PC-9 (cell line): ENCODE measurements at regions not wholly inside any gene's neighbourhood (a gene's known extent, or its start where the extent isn't known, plus 50 kb on each side); places are given as distances from the start of the nearest gene placed in this dataset.

ENCODE experiments used
- BruUV-seq: library from RNA; stranded (reverse); fragments of 400-500 nt; replicated peaks from 2 replicates; lab custom pipeline; 2021; lab: Mats Ljungman, UMichigan
- CTCF ChIA-PET: fragments of 300-600 bp; sonication (Branson Sonifier 250); formaldehyde crosslinking; loops from one replicate; lab custom pipeline; 2022; ENCODE audit warnings: antibody characterized with exemption; lab: Charles Lee
- POLR2A ChIA-PET: fragments of 300-600 bp; sonication (Branson Sonifier 250); formaldehyde crosslinking; loops from one replicate; lab custom pipeline; 2022; ENCODE audit warnings: antibody characterized with exemption; ENCODE audit not compliant: unreplicated experiment; lab: Charles Lee
- DNase-seq, 2 experiments: peaks; one replicate each; pipeline versions ENCODE4 v3.0.0 to v3.0.0-alpha.2; 2015 to 2022; ENCODE audit warnings: mixed read lengths in 1 of 2
- H2AFZ ChIP-seq: fragments of 200-600 bp; sonication (generic); 2 replicates; pipeline ENCODE4 v1.8.1; 2017; ENCODE audit warnings: antibody characterized with exemption
- H3F3A ChIP-seq: fragments of 200-600 bp; sonication (generic); 2 replicates; pipeline ENCODE4 v1.8.1; 2017; ENCODE audit warnings: antibody characterized with exemption, mild to moderate bottlenecking, low read depth; ENCODE audit not compliant: insufficient read depth
- H3K27ac ChIP-seq: fragments of 200-600 bp; sonication (generic); 2 replicates; pipeline ENCODE4 v1.6.1; 2016; ENCODE audit warnings: mixed run types
- H3K27me3 ChIP-seq: fragments of 200-600 bp; sonication (generic); 2 replicates; pipeline ENCODE4 v1.6.1; 2016; ENCODE audit warnings: low read depth, mixed run types; ENCODE audit not compliant: insufficient read depth
- H3K36me3 ChIP-seq: fragments of 200-600 bp; sonication (generic); 2 replicates; pipeline ENCODE4 v1.6.1; 2016; ENCODE audit warnings: low read depth, mixed run types
- H3K4me1 ChIP-seq: fragments of 200-600 bp; sonication (generic); replicated peaks from 2 replicates; pipeline ENCODE4 v1.6.1; 2016; ENCODE audit warnings: mixed run types; ENCODE audit not compliant: insufficient read depth
- H3K4me2 ChIP-seq: fragments of 200-600 bp; sonication (generic); 2 replicates; pipeline ENCODE4 v1.6.1; 2017; ENCODE audit warnings: mixed run types
- H3K4me3 ChIP-seq: fragments of 200-600 bp; sonication (generic); 2 replicates; pipeline ENCODE4 v1.6.1; 2016; ENCODE audit warnings: mixed run types
- H3K79me2 ChIP-seq: fragments of 200-600 bp; sonication (generic); 2 replicates; pipeline ENCODE4 v1.6.1; 2017; ENCODE audit warnings: low read depth, mixed run types
- H3K9me2 ChIP-seq: fragments of 200-600 bp; sonication (generic); 2 replicates; pipeline ENCODE4 v1.8.1; 2017; ENCODE audit warnings: mild to moderate bottlenecking; ENCODE audit not compliant: insufficient read depth
- H3K9me3 ChIP-seq: fragments of 200-600 bp; sonication (generic); 2 replicates; pipeline ENCODE4 v1.8.1; 2016; ENCODE audit warnings: low read depth; ENCODE audit not compliant: insufficient read depth
- H4K20me1 ChIP-seq: fragments of 200-600 bp; sonication (generic); 2 replicates; pipeline ENCODE4 v1.8.1; 2017; ENCODE audit not compliant: insufficient read depth
- EZH2 ChIP-seq: fragments of 200-600 bp; sonication (generic); IDR thresholded peaks from 2 replicates; pipeline ENCODE4 v1.8.0; 2017; ENCODE audit warnings: antibody characterized with exemption, low read depth
- intact Hi-C: fragments of 100-400 bp; cut with micrococcal nuclease; formaldehyde crosslinking; loops from one replicate; pipeline ENCODE4 v1.10.0; 2022; ENCODE audit not compliant: unreplicated experiment
- TF ChIP-seq, protein P1 (sequence below): fragments of 200-600 bp; sonication (generic); conservative IDR thresholded peaks from 2 replicates; pipeline ENCODE4 v1.6.1; 2017; ENCODE audit warnings: mixed run types, antibody characterized with exemption, mild to moderate bottlenecking, moderate library complexity

DNA sequence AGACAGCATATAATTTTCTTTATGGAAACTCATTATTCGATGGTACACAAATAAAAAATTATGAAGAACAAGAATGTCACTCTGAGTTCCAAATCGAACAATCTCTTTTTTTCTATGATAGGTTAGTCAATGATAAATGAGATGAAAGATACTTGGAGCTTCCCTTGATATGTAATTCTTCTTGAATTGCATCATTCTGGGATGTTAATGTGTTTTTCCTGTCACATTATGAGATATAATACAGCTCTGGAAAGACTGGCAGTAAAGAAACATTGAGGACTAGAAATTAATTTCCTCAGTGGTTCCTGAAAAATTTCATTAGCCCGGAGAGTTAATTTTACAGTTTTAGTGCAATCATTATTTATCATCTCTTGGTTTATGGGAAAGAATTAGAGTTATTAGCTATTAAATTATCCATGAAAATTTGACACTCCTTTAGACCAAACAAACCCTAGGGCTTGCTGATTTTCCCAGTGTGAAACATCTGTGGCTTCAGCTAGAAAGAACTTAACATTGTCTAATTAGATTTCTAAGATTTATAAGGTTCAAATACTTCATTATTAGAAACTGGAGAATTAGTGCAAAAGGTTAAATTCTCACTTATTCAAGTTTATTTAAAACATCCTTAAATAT lies 1546.6 kb upstream of the TENM3 start:
- CTCF ChIA-PET = no interaction called here

DNA sequence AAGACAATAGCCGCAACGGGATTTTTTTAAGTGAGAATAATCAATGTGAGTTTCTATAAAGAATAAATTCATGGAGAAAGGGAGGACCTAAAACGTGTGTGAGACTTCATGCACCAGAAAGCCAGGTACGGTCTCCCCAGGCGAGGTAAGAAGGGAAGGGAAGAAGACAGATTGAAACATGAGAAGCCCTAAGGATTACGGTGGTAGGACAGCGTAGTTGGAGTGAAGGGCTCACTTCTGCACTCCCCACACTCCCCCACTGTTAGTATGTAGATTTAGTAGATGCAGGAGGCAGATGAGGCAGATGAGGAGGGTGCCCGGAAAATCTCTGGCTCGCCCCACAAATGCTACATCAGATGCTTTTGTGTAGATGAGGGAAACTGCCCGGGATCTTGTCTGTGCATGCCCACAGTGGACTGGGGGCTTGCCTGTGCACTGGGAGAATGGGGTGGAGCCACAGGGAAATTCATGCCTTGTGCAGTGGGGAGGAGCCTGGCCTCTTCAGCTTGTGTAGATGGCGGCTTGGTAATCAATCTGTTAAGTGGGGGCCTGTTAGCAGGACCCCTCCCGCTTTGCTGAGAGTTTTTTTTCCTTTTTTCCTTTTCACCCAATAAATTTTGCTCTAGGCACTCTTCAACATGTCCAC lies 1544.5 kb upstream of the TENM3 start:
- Histone ChIP-seq H3K79me2 (no peaks in the 10 kb centered on the region), H3K4me3 (no peak overlapping the region), H3K27me3 (no peaks in the 10 kb centered on the region), H3K9me2 (no peaks in the 10 kb centered on the region), H4K20me1 (no peaks in the 10 kb centered on the region), H3K36me3 (no peaks in the 10 kb centered on the region), H3K9me3 (no peaks in the 10 kb centered on the region), H3F3A (no peaks in the 10 kb centered on the region), H3K4me1 (no peaks in the 10 kb centered on the region), H2AFZ (no peak overlapping the region), H3K27ac (no peak overlapping the region), H3K4me2 (no peak overlapping the region)
- CTCF ChIA-PET = no interaction called here
- DNase-seq = no peak
- intact Hi-C loops = no loop called here
- POLR2A ChIA-PET = no interaction called here
- TF ChIP-seq EZH2 = no peak
- TF ChIP-seq, protein P1, sequence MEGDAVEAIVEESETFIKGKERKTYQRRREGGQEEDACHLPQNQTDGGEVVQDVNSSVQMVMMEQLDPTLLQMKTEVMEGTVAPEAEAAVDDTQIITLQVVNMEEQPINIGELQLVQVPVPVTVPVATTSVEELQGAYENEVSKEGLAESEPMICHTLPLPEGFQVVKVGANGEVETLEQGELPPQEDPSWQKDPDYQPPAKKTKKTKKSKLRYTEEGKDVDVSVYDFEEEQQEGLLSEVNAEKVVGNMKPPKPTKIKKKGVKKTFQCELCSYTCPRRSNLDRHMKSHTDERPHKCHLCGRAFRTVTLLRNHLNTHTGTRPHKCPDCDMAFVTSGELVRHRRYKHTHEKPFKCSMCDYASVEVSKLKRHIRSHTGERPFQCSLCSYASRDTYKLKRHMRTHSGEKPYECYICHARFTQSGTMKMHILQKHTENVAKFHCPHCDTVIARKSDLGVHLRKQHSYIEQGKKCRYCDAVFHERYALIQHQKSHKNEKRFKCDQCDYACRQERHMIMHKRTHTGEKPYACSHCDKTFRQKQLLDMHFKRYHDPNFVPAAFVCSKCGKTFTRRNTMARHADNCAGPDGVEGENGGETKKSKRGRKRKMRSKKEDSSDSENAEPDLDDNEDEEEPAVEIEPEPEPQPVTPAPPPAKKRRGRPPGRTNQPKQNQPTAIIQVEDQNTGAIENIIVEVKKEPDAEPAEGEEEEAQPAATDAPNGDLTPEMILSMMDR = no peak
- no TSS peak for BruUV-seq

More for the DNA sequence above, 1546.6 kb upstream of the TENM3 start:
- Histone ChIP-seq H3K79me2 (no peaks in the 10 kb centered on the region), H3K27ac (no peak overlapping the region), H3K4me1 (no peaks in the 10 kb centered on the region), H3K9me3 (no peaks in the 10 kb centered on the region), H3K27me3 (no peaks in the 10 kb centered on the region), H2AFZ (no peak overlapping the region), H3K4me3 (no peak overlapping the region), H4K20me1 (no peaks in the 10 kb centered on the region), H3K9me2 (no peaks in the 10 kb centered on the region), H3K36me3 (no peaks in the 10 kb centered on the region), H3K4me2 (no peak overlapping the region), H3F3A (no peaks in the 10 kb centered on the region)
- POLR2A ChIA-PET = no interaction called here
- DNase-seq = no peak
- intact Hi-C loops = no loop called here
- BruUV-seq = no TSS peak
- TF ChIP-seq EZH2 = no peak
- TF ChIP-seq, protein P1 = no peak

DNA sequence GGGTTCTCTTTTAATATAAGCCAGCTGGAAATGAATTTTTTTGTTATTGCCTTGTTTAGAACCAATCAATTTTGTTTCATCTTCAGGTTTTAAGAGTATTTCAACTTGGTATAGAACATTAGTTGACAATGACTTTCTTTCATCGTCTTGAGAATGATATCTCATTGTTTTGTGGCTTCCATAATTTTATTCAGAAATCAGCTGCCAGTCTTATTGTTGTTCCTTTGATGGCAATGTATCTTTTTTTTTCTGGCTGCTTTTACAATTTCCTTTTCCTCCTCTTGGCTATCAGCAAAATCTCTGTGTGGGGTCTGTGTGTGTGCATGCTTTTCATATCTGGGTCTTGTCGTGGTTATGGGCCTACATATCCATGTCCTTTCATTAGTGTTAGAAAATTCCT lies 1536.4 kb upstream of the TENM3 start:
- no peaks in the 10 kb centered on the region for H3K27me3 ChIP-seq
- ChIA-PET CTCF (no interaction called here), POLR2A (no interaction called here)
- H3K79me2 ChIP-seq = no peaks in the 10 kb centered on the region
- no peaks in the 10 kb centered on the region for H3K36me3 ChIP-seq
- no peaks in the 10 kb centered on the region for H3K9me2 ChIP-seq
- H3K4me3 ChIP-seq = no peak overlapping the region
- BruUV-seq = no TSS peak
- no peaks in the 10 kb centered on the region for H3K4me1 ChIP-seq
- no peaks in the 10 kb centered on the region for H3K9me3 ChIP-seq
- TF ChIP-seq EZH2 = no peak
- TF ChIP-seq, protein P1 = no peak
- no peak overlapping the region for H3K27ac ChIP-seq
- H4K20me1 ChIP-seq = no peaks in the 10 kb centered on the region
- intact Hi-C loops = no loop called here
- no peak overlapping the region for H3K4me2 ChIP-seq
- no peak overlapping the region for H2AFZ ChIP-seq
- no peaks in the 10 kb centered on the region for H3F3A ChIP-seq
- no peak for DNase-seq
